Lower leg skin (tissue), 3 donors: ENCODE measurements at regions not wholly inside any gene's neighbourhood (a gene's known extent, or its start where the extent isn't known, plus 50 kb on each side); places are given as distances from the start of the nearest gene placed in this dataset.

Experiments used
- CTCF ChIP-seq, 3 donors: fragments of 450-650 bp; IDR thresholded peaks; one replicate each; pipeline ENCODE4 v1.5.1; 2016; ENCODE audit warnings: antibody characterized with exemption in 3 of 3, mild to moderate bottlenecking in 3 of 3, moderate library complexity in 2 of 3
- POLR2A ChIP-seq, 2 donors: fragments of 450-650 bp; IDR thresholded peaks; one replicate each; pipeline ENCODE4 v1.6.1; 2016 to 2017; ENCODE audit warnings: antibody characterized with exemption in 2 of 2, mild to moderate bottlenecking in 1 of 2, moderate library complexity in 1 of 2

- TF ChIP-seq CTCF (IDR thresholded peaks at IDR 0.05) (no peak), POLR2A (IDR thresholded peaks at IDR 0.05) (no peak)
These were observed 670.4 kb downstream of the JRKL start for GRCh38 chr11:97060184-97060583.
